T-cell (primary cell): ENCODE measurements at regions not wholly inside any gene's neighbourhood (a gene's known extent, or its start where the extent isn't known, plus 50 kb on each side); places are given as distances from the start of the nearest gene placed in this dataset.

ENCODE experiments used
- ATAC-seq, 4 experiments: fragments of 200-7000 bp in 3 of 4; fragments of 150-1000 bp in 1 of 4; cut with Tn5 transposase; replicated peaks in 1 of 4; 1 replicate in 3 of 4; 2 replicates in 1 of 4; pipeline ENCODE4 v1.10.0; 2021; ENCODE audit warnings: moderate library complexity in 3 of 4, mild to moderate bottlenecking in 2 of 4, moderate number of reproducible peaks in 1 of 4
- CTCF ChIA-PET, 2 donors: fragments of 300-600 bp; sonication (Branson Sonifier 250); formaldehyde crosslinking; loops; one replicate each; lab custom pipeline; 2022; ENCODE audit warnings: antibody characterized with exemption in 2 of 2; lab: Charles Lee
- POLR2A ChIA-PET, 2 donors: fragments of 300-600 bp; sonication (Branson Sonifier 250); formaldehyde crosslinking; loops; one replicate each; lab custom pipeline; 2022; ENCODE audit warnings: antibody characterized with exemption in 2 of 2; lab: Charles Lee
- DNase-seq, 35 experiments: peaks; one replicate each; pipeline versions ENCODE4 v3.0.0 to v3.0.0-alpha.2; 2013 to 2023
- H3K27ac ChIP-seq: one replicate; pipeline ENCODE4 v1.5.1; 2013; ENCODE audit warnings: low read length
- H3K27me3 ChIP-seq, 2 experiments: replicated peaks in 1 of 2; 1 replicate in 1 of 2; 2 replicates in 1 of 2; pipeline versions ENCODE4 v1.6.1 to v1.7.0; 2013; ENCODE audit warnings: low read length in 1 of 2, mixed read lengths in 1 of 2; ENCODE audit not compliant: control insufficient read depth in 2 of 2, insufficient read depth in 2 of 2; ENCODE audit errors: extremely low read depth in 1 of 2
- H3K36me3 ChIP-seq, 2 donors: 1 replicate in 1 of 2; 2 replicates in 1 of 2; pipeline versions ENCODE4 v1.6.1 to v1.7.0; 2013; ENCODE audit warnings: low read length in 1 of 2; ENCODE audit not compliant: control insufficient read depth in 2 of 2, insufficient read depth in 1 of 2; ENCODE audit errors: extremely low read depth in 1 of 2
- H3K4me1 ChIP-seq, 2 experiments: 1 replicate in 1 of 2; 2 replicates in 1 of 2; pipeline versions ENCODE4 v1.6.1 to v1.7.0; 2013; ENCODE audit warnings: low read length in 2 of 2, mixed read lengths in 1 of 2; ENCODE audit not compliant: insufficient read depth in 2 of 2, control insufficient read depth in 1 of 2; ENCODE audit errors: extremely low read depth in 1 of 2
- H3K4me3 ChIP-seq, 2 donors: 1 replicate in 1 of 2; 2 replicates in 1 of 2; pipeline versions ENCODE4 v1.5.1 to v1.7.0; 2013; ENCODE audit warnings: mild to moderate bottlenecking in 2 of 2, low read length in 1 of 2, moderate library complexity in 1 of 2; ENCODE audit not compliant: control insufficient read depth in 1 of 2; ENCODE audit errors: extremely low read depth in 1 of 2
- H3K9me3 ChIP-seq: 2 replicates; pipeline ENCODE4 v1.7.0; 2013
- H3K27ac Mint-ChIP-seq, 2 donors: one replicate each; pipeline ENCODE4 v1.8.0; 2020 to 2021; ENCODE audit warnings: mild to moderate bottlenecking in 2 of 2, mixed read lengths in 2 of 2
- H3K27me3 Mint-ChIP-seq, 2 donors: one replicate each; pipeline ENCODE4 v1.8.0; 2021 to 2022; ENCODE audit warnings: mixed read lengths in 2 of 2
- H3K36me3 Mint-ChIP-seq: one replicate; pipeline ENCODE4 v1.8.0; 2021; ENCODE audit warnings: mixed read lengths
- H3K4me1 Mint-ChIP-seq, 3 donors: one replicate each; pipeline ENCODE4 v1.8.0; 2020 to 2022; ENCODE audit warnings: mixed read lengths in 3 of 3, mild to moderate bottlenecking in 1 of 3
- H3K4me3 Mint-ChIP-seq, 3 donors: one replicate each; pipeline ENCODE4 v1.8.0; 2020 to 2022; ENCODE audit warnings: mild to moderate bottlenecking in 3 of 3, mixed read lengths in 3 of 3, moderate library complexity in 3 of 3
- H3K9me3 Mint-ChIP-seq, 3 donors: one replicate each; pipeline ENCODE4 v1.8.0; 2020 to 2022; ENCODE audit warnings: mixed read lengths in 3 of 3
- WGBS: methylation state at CpG from one replicate; pipeline ENCODE4 v1.1.5; 2013; ENCODE audit warnings: missing lambda C conversion rate; ENCODE audit not compliant: insufficient coverage; 5-methylcytosine and 5-hydroxymethylcytosine counted together

- Mint-ChIP-seq H3K9me3 (no peaks in the 10 kb centered on the region), H3K4me1 (no peaks in the 10 kb centered on the region), H3K36me3 (no peaks in the 10 kb centered on the region), H3K27me3 (peaks cover 5 to 21% of the 10 kb centered on the region in 2 donors), H3K4me3 (no peak overlapping the region), H3K27ac (no peak overlapping the region)
- peaks cover 0 to 6% of the 10 kb centered on the region in 2 experiments for H3K27me3 ChIP-seq
- no peaks in the 10 kb centered on the region for H3K9me3 ChIP-seq
- H3K4me1 ChIP-seq: no peaks in the 10 kb centered on the region
- CTCF ChIA-PET: interaction anchor here in 1 of 2 donors (1.1 kb wide), 1 partner anchor 23 kb away, joined by 5 read pairs; no protein-coding TSS in a partner anchor
- no peak for DNase-seq
- no peak for ATAC-seq
- POLR2A ChIA-PET: no interaction called here
- H3K27ac ChIP-seq: no peak overlapping the region
- WGBS: 93% methylated on average over 2 of the region's 4 CpGs
- H3K4me3 ChIP-seq: no peak overlapping the region
- H3K36me3 ChIP-seq: no peaks in the 10 kb centered on the region
Observed at GRCh38 chr10:63889803-63890202, 368.6 kb downstream of the REEP3 start.

- POLR2A ChIA-PET: no interaction called here
- H3K9me3 ChIP-seq: no peaks in the 10 kb centered on the region
- Mint-ChIP-seq H3K4me1 (no peaks in the 10 kb centered on the region), H3K9me3 (no peaks in the 10 kb centered on the region), H3K36me3 (no peaks in the 10 kb centered on the region), H3K27ac (no peak overlapping the region), H3K4me3 (no peak overlapping the region), H3K27me3 (peaks cover 17 to 30% of the 10 kb centered on the region in 2 donors)
- no peak overlapping the region for H3K4me3 ChIP-seq
- DNase-seq (no peak), ATAC-seq (no peak)
- CTCF ChIA-PET: no interaction called here
- 88% methylated on average over 4 of the region's 5 CpGs for WGBS
- H3K27me3 ChIP-seq: no peaks in the 10 kb centered on the region
- H3K27ac ChIP-seq: no peak overlapping the region
- H3K4me1 ChIP-seq: no peaks in the 10 kb centered on the region
- no peaks in the 10 kb centered on the region for H3K36me3 ChIP-seq
Observed at GRCh38 chr10:63896992-63897391, 375.8 kb downstream of the REEP3 start.

GRCh38 chr10:63899673-63900300 lies 378.6 kb downstream of the REEP3 start:
- Histone ChIP-seq H3K27me3 (no peaks in the 10 kb centered on the region), H3K4me3 (no peak overlapping the region), H3K36me3 (no peaks in the 10 kb centered on the region), H3K27ac (no peak overlapping the region), H3K9me3 (no peaks in the 10 kb centered on the region), H3K4me1 (no peaks in the 10 kb centered on the region)
- ChIA-PET CTCF (no interaction called here), POLR2A (no interaction called here)
- no peaks in the 10 kb centered on the region for H3K9me3 Mint-ChIP-seq
- H3K27me3 Mint-ChIP-seq: peaks cover 15 to 18% of the 10 kb centered on the region in 2 donors
- H3K27ac Mint-ChIP-seq: no peak overlapping the region
- no peak overlapping the region for H3K4me3 Mint-ChIP-seq
- ATAC-seq: no peak
- H3K4me1 Mint-ChIP-seq: no peaks in the 10 kb centered on the region
- no peak for DNase-seq
- no peaks in the 10 kb centered on the region for H3K36me3 Mint-ChIP-seq
- WGBS: no CpG with 5 or more reads among the region's 3 CpGs

GRCh38 chr10:63901228-63901627 lies 380.0 kb downstream of the REEP3 start:
- H3K27me3 ChIP-seq: no peaks in the 10 kb centered on the region
- DNase-seq (no peak), ATAC-seq (no peak)
- Mint-ChIP-seq H3K36me3 (no peaks in the 10 kb centered on the region), H3K4me1 (no peaks in the 10 kb centered on the region), H3K27ac (no peak overlapping the region), H3K27me3 (peaks cover 12 to 14% of the 10 kb centered on the region in 2 donors), H3K9me3 (no peaks in the 10 kb centered on the region), H3K4me3 (no peak overlapping the region)
- WGBS: no CpG with 5 or more reads among the region's 3 CpGs
- H3K27ac ChIP-seq: no peak overlapping the region
- no peak overlapping the region for H3K4me3 ChIP-seq
- ChIA-PET CTCF (no interaction called here), POLR2A (no interaction called here)
- H3K4me1 ChIP-seq: no peaks in the 10 kb centered on the region
- H3K36me3 ChIP-seq: no peaks in the 10 kb centered on the region
- no peaks in the 10 kb centered on the region for H3K9me3 ChIP-seq

- Mint-ChIP-seq H3K27me3 (peaks cover 12 to 14% of the 10 kb centered on the region in 2 donors), H3K36me3 (no peaks in the 10 kb centered on the region), H3K4me3 (no peak overlapping the region), H3K9me3 (no peaks in the 10 kb centered on the region), H3K4me1 (no peaks in the 10 kb centered on the region), H3K27ac (no peak overlapping the region)
- no peak overlapping the region for H3K27ac ChIP-seq
- 67% methylated on average over 1 of the region's 6 CpGs for WGBS
- ATAC-seq (no peak), DNase-seq (no peak)
- no peaks in the 10 kb centered on the region for H3K27me3 ChIP-seq
- no peaks in the 10 kb centered on the region for H3K36me3 ChIP-seq
- H3K4me3 ChIP-seq: no peak overlapping the region
- H3K4me1 ChIP-seq: no peaks in the 10 kb centered on the region
- H3K9me3 ChIP-seq: no peaks in the 10 kb centered on the region
- ChIA-PET POLR2A (no interaction called here), CTCF (no interaction called here)
Observed at GRCh38 chr10:63901881-63902280, 380.7 kb downstream of the REEP3 start.

- H3K9me3 Mint-ChIP-seq: no peaks in the 10 kb centered on the region
- ATAC-seq: no peak
Observed at GRCh38 chr10:63910806-63911205, 389.6 kb downstream of the REEP3 start.

GRCh38 chr10:63915240-63915639 lies 394.0 kb downstream of the REEP3 start:
- no CpG with 5 or more reads among the region's 2 CpGs for WGBS
- ATAC-seq: no peak
- Histone ChIP-seq H3K4me3 (no peak overlapping the region), H3K27ac (no peak overlapping the region), H3K4me1 (no peaks in the 10 kb centered on the region), H3K36me3 (no peaks in the 10 kb centered on the region), H3K9me3 (no peaks in the 10 kb centered on the region), H3K27me3 (no peaks in the 10 kb centered on the region)
- no peak for DNase-seq
- H3K27me3 Mint-ChIP-seq: peaks cover 12 to 15% of the 10 kb centered on the region in 2 donors
- no peak overlapping the region for H3K27ac Mint-ChIP-seq
- no peaks in the 10 kb centered on the region for H3K9me3 Mint-ChIP-seq
- H3K36me3 Mint-ChIP-seq: no peaks in the 10 kb centered on the region
- ChIA-PET POLR2A (no interaction called here), CTCF (no interaction called here)
- no peak overlapping the region for H3K4me3 Mint-ChIP-seq
- H3K4me1 Mint-ChIP-seq: no peaks in the 10 kb centered on the region

More at GRCh38 chr10:63910806-63911205, 389.6 kb downstream of the REEP3 start:
- H3K4me1 ChIP-seq: no peaks in the 10 kb centered on the region
- H3K36me3 ChIP-seq: no peaks in the 10 kb centered on the region
- ChIA-PET CTCF (no interaction called here), POLR2A (no interaction called here)
- H3K27me3 ChIP-seq: no peaks in the 10 kb centered on the region
- DNase-seq: no peak
- Mint-ChIP-seq H3K4me1 (no peaks in the 10 kb centered on the region), H3K36me3 (no peaks in the 10 kb centered on the region), H3K27me3 (peaks cover 9 to 12% of the 10 kb centered on the region in 2 donors), H3K27ac (no peak overlapping the region), H3K4me3 (no peak overlapping the region)
- no peak overlapping the region for H3K27ac ChIP-seq
- 43% methylated on average over 1 of the region's 4 CpGs for WGBS
- no peaks in the 10 kb centered on the region for H3K9me3 ChIP-seq
- no peak overlapping the region for H3K4me3 ChIP-seq
